ENCODE measurements at regions not wholly inside any gene's neighbourhood (a gene's known extent, or its start where the extent isn't known, plus 50 kb on each side); places are given as distances from the start of the nearest gene placed in this dataset.

- no peak for DNase-seq (ENCODE audit: low spot score)
Observed at GRCh38 chr1:63199706-63200335, 122.5 kb upstream of the FOXD3 start.

DNA sequence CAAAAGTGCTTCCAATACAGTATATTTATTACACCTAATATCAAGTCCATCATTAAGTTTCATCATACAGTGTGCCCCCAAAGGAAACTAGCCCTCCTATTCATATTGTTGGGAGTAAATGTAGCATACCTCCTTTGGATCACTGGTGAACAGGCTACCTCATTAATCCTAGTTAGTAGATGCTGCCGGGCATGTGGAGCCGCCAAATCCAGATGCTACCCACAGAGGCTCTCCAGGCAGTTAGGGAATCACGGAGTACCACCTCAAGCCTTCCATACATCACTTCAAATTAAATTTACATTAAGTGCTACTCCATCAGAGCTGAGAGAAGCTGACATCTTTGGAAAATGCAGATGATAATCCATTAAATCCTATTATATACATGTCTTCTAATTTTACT, 121.7 kb upstream of the FOXD3 start:
- DNase-seq (ENCODE audit: low spot score) = no peak

GRCh38 chr1:63203641-63204040, 118.7 kb upstream of the FOXD3 start:
- no peak for DNase-seq (ENCODE audit: low spot score)

DNA sequence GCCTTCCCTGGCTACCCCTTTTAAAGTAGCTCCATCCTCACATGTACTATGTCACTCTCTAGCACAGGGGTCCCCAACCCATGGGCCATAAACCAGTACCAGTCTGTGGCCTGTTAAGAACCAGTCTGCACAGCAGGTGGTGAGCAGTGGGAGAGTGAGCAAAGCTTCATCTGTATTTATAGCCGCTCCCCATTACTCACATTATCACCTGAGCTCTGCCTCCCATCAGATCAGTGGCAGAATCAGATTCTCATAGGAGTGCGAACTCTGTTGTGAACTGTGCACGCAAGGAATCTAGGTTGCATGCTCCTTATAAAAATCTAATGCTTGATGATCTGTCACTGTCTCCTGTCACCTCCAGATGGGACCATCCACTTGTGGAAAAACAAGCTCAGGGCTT, 116.6 kb upstream of the FOXD3 start:
- DNase-seq (ENCODE audit: low spot score) = no peak

DNA sequence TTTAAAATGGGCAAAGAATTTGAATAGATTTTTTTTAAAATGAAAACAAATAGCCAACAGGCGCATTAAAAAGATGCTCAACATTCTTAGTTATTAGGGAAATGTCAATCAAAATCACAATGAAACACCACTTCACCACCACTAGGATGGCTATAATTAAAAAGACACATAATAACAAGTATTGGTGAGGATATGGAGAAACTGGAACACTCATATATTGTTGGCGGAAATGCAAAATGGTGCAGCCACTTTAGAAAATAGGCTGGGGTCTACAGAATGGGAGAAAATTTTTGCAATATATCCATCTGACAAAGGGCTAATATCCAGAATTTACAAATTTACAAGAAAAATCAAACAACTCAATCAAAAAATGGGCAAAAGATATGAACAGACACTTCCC, 107.8 kb upstream of the FOXD3 start:
- DNase-seq (ENCODE audit: low spot score) = no peak

DNA sequence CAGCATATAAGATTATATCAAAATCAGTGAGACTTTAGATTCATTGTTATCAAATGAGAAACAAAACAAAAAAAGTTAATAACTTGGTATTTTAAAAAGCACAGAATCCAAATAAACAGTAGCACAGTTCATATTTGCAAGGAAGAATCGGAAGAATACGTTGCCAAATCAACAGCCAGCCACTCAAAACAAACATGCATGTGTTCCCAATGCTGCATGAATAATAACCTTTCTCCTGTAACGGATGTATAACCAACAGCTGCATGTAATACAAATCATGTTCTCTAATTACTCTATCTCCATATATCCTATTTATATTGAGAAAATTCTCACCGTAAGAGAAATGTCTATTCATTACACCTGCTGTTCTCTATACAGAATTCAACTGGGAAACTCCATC, 98.9 kb upstream of the FOXD3 start:
- DNase-seq (ENCODE audit: low spot score) = no peak

- no peak for DNase-seq (ENCODE audit: low spot score)
Observed at GRCh38 chr1:63230722-63231121, 91.6 kb upstream of the FOXD3 start.

GRCh38 chr1:63238721-63239120, 83.6 kb upstream of the FOXD3 start:
- no peak for DNase-seq (ENCODE audit: low spot score)

DNA sequence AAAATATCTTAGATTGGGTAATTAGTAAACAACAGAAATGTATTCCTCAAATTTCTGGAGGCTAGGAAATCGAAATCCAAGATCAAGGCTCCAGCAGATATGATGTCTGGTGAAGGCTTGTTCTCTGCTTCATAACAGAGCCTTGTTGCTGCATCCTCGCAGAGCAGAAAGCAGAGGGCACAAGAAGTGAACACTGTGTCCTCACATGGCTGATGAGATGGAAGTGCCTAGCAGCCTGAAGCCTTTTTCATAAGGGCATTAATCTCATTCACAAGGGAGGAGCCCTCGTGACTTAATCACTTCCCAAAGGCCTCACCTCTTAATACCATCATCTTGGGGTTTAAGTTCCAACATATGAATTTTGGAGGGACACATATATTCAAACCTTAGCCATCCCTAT, 77.2 kb upstream of the FOXD3 start:
- DNase-seq (ENCODE audit: low spot score) = no peak

DNA sequence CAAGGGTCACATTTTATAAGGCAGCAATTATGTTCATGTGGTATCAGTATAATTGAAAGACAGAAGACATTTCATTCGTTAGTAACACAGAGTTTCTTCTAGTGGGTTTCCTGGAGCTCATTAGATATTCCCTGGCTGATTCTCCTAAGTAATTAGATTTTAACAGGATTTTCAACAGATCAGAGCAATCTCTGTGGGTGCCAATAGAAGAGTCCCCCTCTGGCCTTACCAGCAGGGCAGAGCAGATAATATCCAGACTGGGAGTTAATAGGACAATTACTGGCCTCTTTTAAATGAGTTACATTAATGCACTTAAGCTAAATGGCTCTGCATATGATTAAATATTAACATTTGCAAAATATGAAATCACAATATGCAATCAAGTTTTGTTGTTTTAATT, 74.2 kb upstream of the FOXD3 start:
- DNase-seq (ENCODE audit: low spot score) = no peak

DNA sequence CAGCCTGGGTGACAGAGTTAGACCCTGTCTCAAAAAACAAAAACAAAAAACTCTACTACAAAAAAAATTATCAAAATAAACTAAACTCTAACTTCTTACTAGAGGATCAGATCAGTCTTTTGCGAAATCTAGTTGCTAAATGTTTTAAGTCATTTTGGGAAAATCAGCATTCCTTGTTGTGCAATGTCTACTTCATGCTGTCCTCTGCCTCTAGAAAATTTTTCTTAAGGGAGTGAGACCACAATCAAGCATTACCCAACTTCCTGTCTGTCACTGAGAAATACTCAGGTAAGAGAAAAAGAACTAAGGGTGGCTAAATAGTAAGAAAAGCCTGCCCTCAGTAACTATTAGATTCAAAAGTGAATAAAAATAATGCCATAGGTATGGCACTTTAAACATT, 67.2 kb upstream of the FOXD3 start:
- DNase-seq (ENCODE audit: low spot score) = peak; percentile 31

GRCh38 chr1:63261736-63262458, 60.5 kb upstream of the FOXD3 start:
- peak; percentile 73 for DNase-seq (ENCODE audit: low spot score)

DNA sequence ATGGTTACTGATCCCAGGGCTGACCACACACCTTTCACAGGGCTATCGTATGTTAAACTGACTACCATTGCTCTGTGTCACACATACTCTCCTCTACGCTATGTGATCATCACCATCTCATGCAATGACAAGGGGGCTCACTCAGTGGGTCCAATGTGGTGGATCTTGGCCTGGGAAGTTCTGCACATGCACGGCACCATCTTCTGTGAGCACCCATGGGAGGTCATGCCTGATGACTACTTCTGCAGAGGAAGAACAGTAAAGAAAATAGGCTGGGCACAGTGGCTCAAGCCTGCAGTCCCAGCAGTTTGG, 60.0 kb upstream of the FOXD3 start:
- DNase-seq (ENCODE audit: low spot score) = no peak

DNA sequence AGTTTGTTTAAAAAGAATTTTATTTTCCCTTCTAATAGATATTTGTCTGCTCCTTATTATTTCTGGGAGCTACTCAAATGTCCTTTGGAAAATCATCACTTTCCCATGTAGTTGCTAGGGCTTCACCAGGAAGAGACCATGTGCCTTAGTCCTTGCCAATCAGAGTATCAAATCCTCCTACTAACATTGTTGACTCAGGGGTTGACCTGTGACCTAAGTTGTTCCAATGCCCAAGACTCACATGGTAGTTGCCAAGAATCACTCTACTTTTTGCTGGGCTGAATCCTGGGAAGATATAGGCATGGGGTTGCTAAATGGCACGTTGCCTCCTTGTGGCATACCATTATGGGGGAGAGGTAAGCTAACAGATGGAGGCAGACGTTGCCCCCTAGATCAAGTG, 58.2 kb upstream of the FOXD3 start:
- DNase-seq (ENCODE audit: low spot score) = no peak

DNA sequence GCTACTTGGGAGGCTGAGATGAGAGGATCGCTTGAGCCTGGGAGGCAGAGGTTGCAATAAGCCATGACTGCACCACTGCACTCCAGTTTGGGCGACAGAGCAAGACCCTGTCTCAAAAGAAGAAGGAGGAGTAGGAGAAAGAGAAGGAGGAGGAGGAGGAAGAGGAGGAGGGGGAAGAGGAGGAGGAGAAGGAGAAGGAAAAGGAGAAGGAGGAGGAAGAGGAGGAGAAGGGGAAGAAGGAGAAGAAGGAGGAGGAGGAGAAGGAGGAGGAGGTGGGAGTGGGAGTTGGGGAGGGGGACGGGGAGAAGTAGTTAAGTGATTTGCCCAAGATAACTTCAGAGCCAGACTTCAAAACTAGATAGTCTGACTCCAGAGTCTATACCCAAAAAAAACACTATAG, 55.5 kb upstream of the FOXD3 start:
- DNase-seq (ENCODE audit: low spot score) = no peak

DNA sequence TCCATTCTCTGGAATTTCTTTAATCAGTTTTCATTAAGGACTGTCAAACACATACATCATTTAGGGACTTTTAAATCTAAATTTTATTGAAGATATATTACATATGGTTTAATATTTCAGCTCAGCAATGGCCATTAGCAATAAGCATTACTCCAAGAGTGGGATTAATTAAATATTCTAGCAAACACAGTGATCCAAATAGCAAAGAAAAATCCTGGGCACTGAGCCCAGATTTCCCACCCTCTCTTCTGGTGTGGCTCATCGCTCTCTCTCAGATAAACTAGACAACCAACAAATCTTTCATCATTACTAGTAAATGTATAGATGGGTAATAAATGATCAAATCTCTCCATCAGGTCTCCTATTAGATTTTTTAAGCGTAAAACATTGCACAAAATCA, 53.5 kb upstream of the FOXD3 start:
- DNase-seq (ENCODE audit: low spot score) = no peak

GRCh38 chr1:63269571-63269970, 52.8 kb upstream of the FOXD3 start:
- no peak for DNase-seq (ENCODE audit: low spot score)

All from H4 (cell line).